SK-N-MC (cell line): ENCODE measurements at regions not wholly inside any gene's neighbourhood (a gene's known extent, or its start where the extent isn't known, plus 50 kb on each side); places are given as distances from the start of the nearest gene placed in this dataset.
"Not testable (repeated sequence)": the region's sequence is repeated elsewhere in the genome, so short reads cannot be mapped to it uniquely, and the experiment has no call there.

Experiments used
- DNase-seq: peaks from one replicate; pipeline ENCODE4 v3.0.0-alpha.2; 2011; ENCODE audit warnings: low read depth, low spot score
- H3K27ac ChIP-seq: fragments of 200-600 bp; sonication (generic); 2 replicates; pipeline ENCODE4 v1.5.1; 2016; ENCODE audit warnings: mixed run types
- H3K36me3 ChIP-seq: fragments of 200-600 bp; sonication (generic); 2 replicates; pipeline ENCODE4 v1.6.1; 2017; ENCODE audit warnings: antibody characterized with exemption, low read length, mixed read lengths; ENCODE audit not compliant: insufficient read depth
- H3K4me3 ChIP-seq: fragments of 200-600 bp; sonication (generic); 2 replicates; pipeline ENCODE4 v1.5.1; 2016
- H3K9ac ChIP-seq: fragments of 200-600 bp; sonication (generic); 2 replicates; pipeline ENCODE4 v1.8.0; 2017; ENCODE audit warnings: mixed run types, mixed read lengths; ENCODE audit not compliant: insufficient read length
- H3K9me3 ChIP-seq: fragments of 200-600 bp; sonication (generic); 2 replicates; pipeline ENCODE4 v1.6.1; 2017; ENCODE audit warnings: low read depth, mild to moderate bottlenecking, antibody characterized with exemption, low read length, moderate library complexity, mixed read lengths
- EZH2 ChIP-seq: fragments of 200-600 bp; sonication (generic); IDR thresholded peaks from one replicate; pipeline ENCODE4 v1.6.1; 2017; ENCODE audit warnings: antibody characterized with exemption
- FOXP2 ChIP-seq: optimal IDR thresholded peaks from 2 replicates; pipeline ENCODE3; 2011; ENCODE audit warnings: mild to moderate bottlenecking, moderate library complexity; ENCODE audit not compliant: insufficient read depth; ENCODE audit errors: extremely low read length, control extremely low read depth
- POLR2AphosphoS5 ChIP-seq: IDR thresholded peaks from 2 replicates; pipeline ENCODE4 v1.6.1; 2012; ENCODE audit warnings: mild to moderate bottlenecking, low read depth, low read length, borderline replicate concordance

GRCh38 chr15:45867281-45867680 is 232.5 kb downstream of the SQOR start:
- TF ChIP-seq EZH2 (no peak), POLR2AphosphoS5 (no peak), FOXP2 (no peak)

GRCh38 chr15:45868109-45868691 is 233.4 kb downstream of the SQOR start:
- no peak for DNase-seq
- Histone ChIP-seq H3K27ac (no peak overlapping the region), H3K9ac (no peak overlapping the region), H3K36me3 (no peaks in the 10 kb centered on the region), H3K9me3 (no peaks in the 10 kb centered on the region), H3K4me3 (no peak overlapping the region)
- TF ChIP-seq FOXP2, result no peak

More at GRCh38 chr15:45867281-45867680, 232.5 kb downstream of the SQOR start:
- no peak overlapping the region for H3K4me3 ChIP-seq
- H3K9ac ChIP-seq, result no peak overlapping the region
- no peak overlapping the region for H3K27ac ChIP-seq
- no peaks in the 10 kb centered on the region for H3K9me3 ChIP-seq
- DNase-seq, result no peak
- H3K36me3 ChIP-seq, result no peaks in the 10 kb centered on the region

GRCh38 chr15:45869034-45869668 is 234.3 kb downstream of the SQOR start:
- Histone ChIP-seq H3K36me3 (no peaks in the 10 kb centered on the region), H3K27ac (no peak overlapping the region)
- DNase-seq, result no peak

DNA sequence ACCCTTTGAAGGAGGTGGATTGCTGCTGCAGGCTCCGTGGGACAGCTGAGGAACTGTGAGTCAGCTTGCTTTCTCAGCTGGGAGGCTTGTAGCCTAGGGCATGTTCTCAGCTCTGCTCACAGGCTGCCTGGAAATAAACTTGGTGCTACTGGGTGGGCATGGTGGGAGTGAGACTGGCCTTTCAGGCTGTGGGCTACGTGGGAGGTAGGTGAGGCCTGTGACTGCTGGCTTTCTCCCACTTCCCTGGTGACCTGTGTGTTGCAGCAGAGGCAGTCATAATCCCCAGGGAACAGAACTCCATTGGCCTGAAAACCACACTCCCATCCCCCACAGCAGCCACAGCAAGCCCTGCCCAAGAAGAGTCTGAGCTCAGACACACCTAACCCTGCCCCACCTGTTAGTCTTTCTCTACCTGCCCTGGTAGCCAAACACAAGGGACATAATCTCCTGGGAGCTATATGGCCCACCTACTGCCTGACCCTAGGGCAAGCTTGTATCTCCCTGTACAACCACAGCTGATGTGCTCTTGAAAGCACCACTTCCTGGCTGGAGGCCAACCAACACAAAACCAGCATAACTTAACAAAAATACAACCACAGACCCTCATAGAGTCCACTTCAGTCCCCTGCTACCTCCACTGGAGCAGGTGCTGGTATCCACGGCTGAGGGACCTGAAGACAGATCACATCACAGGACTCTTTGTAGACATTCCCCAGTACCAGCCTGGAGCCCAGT is 236.5 kb downstream of the SQOR start:
- Histone ChIP-seq H3K4me3 (no peak overlapping the region), H3K27ac (no peak overlapping the region), H3K9me3 (no peaks in the 10 kb centered on the region), H3K9ac (no peak overlapping the region), H3K36me3 (no peaks in the 10 kb centered on the region)
- TF ChIP-seq POLR2AphosphoS5 (no peak), FOXP2 (no peak), EZH2 (no peak)
- DNase-seq, result no peak

More at GRCh38 chr15:45869034-45869668, 234.3 kb downstream of the SQOR start:
- no peaks in the 10 kb centered on the region for H3K9me3 ChIP-seq
- TF ChIP-seq POLR2AphosphoS5, result no peak
- TF ChIP-seq EZH2, result no peak
- TF ChIP-seq FOXP2, result no peak
- H3K9ac ChIP-seq, result no peak overlapping the region
- no peak overlapping the region for H3K4me3 ChIP-seq

- Histone ChIP-seq H3K9ac (no peak overlapping the region), H3K9me3 (no peaks in the 10 kb centered on the region), H3K27ac (peak overlapping the region; percentile 13; the same call in 1 of the 2 replicates), H3K36me3 (no peaks in the 10 kb centered on the region), H3K4me3 (no peak overlapping the region; the same call in 1 of the 2 replicates)
- TF ChIP-seq POLR2AphosphoS5, result no peak
- no peak for TF ChIP-seq EZH2
- no peak for TF ChIP-seq FOXP2
- DNase-seq, result no peak
Observed at GRCh38 chr15:45873781-45874180, 239.0 kb downstream of the SQOR start.

DNA sequence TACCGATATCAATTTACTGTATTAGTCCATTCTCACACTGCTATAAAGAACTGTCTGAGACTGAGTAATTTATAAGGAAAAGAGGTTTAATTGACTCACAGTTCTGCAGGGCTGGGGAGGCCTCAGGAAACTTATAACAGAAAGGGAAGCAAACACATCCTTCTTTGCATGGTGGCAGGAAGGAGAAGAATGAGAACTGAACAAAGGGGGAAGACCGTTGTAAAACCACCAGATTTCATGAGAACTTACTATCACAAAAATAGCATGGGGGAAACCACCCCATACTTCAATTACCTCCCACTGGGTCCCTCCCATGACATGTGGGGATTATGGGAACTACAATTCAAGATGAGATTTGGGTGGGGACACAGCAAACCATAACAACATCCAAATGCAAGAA is 239.7 kb downstream of the SQOR start:
- not testable (repeated sequence) for H3K27ac ChIP-seq, H3K4me3 ChIP-seq, H3K36me3 ChIP-seq, DNase-seq, H3K9me3 ChIP-seq, H3K9ac ChIP-seq

DNA sequence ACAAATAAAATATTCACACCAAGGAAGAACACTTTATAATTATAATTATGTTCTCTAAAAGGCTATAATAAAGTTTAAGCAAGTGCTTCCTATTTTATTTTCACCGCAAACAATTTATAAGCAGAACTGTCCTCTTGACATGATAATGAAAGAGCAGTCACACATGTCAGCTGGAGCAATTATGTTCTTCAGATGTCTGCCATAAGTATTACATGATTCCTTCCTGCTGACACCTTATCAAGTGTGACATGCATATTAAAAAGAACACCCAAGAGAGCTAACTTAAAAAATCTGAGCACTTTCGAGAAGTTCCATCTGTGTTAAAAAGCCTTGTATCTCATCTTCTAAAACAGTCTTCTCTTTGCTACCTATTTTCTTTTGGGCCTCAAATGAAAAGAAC is 249.5 kb downstream of the SQOR start:
- Histone ChIP-seq H3K9ac (no peak overlapping the region), H3K9me3 (no peaks in the 10 kb centered on the region), H3K27ac (no peak overlapping the region), H3K4me3 (no peak overlapping the region), H3K36me3 (no peaks in the 10 kb centered on the region)
- TF ChIP-seq FOXP2 (no peak), EZH2 (no peak), POLR2AphosphoS5 (no peak)
- no peak for DNase-seq

DNA sequence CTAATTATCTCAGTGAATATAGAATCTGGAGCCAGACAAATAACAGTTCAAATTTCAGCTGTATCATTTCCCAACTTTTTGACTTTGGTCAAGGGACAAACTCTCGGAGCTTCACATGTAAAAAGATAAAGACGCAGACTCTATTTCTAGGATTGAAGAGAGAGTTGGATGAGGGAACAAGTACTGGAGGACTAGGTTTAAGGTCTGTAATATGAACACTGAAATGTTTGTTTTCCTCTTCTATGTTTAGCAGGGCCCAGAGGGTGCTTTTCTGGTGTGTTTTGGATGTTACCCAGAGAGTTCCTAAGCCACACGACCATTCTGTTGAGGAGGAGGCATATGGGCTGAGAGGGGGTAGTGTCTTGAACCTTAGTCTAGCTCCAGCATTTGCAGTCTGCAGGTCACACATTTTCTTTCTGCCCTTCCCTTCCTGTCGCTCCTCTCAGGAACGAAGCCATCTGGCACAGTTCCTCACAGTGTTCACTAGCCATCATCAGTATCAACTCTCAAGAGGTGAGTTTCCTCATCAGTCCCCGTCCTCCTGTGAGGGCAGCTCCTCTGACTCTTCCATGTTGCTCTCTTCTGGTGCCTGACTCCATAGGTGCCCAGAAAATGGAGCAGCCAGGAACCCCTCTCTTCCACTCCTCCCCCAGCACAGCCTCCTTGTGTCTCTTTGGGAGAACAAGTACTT is 250.1 kb downstream of the SQOR start:
- TF ChIP-seq EZH2 (no peak), POLR2AphosphoS5 (no peak), FOXP2 (no peak)
- Histone ChIP-seq H3K27ac (no peak overlapping the region), H3K36me3 (no peaks in the 10 kb centered on the region), H3K9ac (no peak overlapping the region), H3K9me3 (no peaks in the 10 kb centered on the region), H3K4me3 (no peak overlapping the region)
- no peak for DNase-seq
